ENCODE measurements at regions not wholly inside any gene's neighbourhood (a gene's known extent, or its start where the extent isn't known, plus 50 kb on each side); places are given as distances from the start of the nearest gene placed in this dataset.

GRCh38 chr1:157289424-157290105 is 151.4 kb upstream of the ETV3 start:
- DNase-seq (ENCODE audit: low spot score) = no peak

- DNase-seq (ENCODE audit: low spot score) = no peak
Measured at GRCh38 chr1:157288996-157289395, 150.8 kb upstream of the ETV3 start.

- no peak for DNase-seq (ENCODE audit: low spot score)
Measured at GRCh38 chr1:157288492-157288891, 150.3 kb upstream of the ETV3 start.

GRCh38 chr1:157288006-157288405 is 149.8 kb upstream of the ETV3 start:
- no peak for DNase-seq (ENCODE audit: low spot score)

GRCh38 chr1:157287462-157287861 is 149.3 kb upstream of the ETV3 start:
- no peak for DNase-seq (ENCODE audit: low spot score)

GRCh38 chr1:157286646-157287420 is 148.6 kb upstream of the ETV3 start:
- no peak for DNase-seq (ENCODE audit: low spot score)

GRCh38 chr1:157286096-157286495 is 147.9 kb upstream of the ETV3 start:
- no peak for DNase-seq (ENCODE audit: low spot score)

- DNase-seq (ENCODE audit: low spot score) = no peak
Measured at GRCh38 chr1:157284451-157284850, 146.3 kb upstream of the ETV3 start.

- DNase-seq (ENCODE audit: low spot score) = no peak
Measured at GRCh38 chr1:157279802-157280140, 141.6 kb upstream of the ETV3 start.

GRCh38 chr1:157279138-157279801 is 141.1 kb upstream of the ETV3 start:
- no peak for DNase-seq (ENCODE audit: low spot score)

- no peak for DNase-seq (ENCODE audit: low spot score)
Measured at GRCh38 chr1:157278383-157279137, 140.4 kb upstream of the ETV3 start.

- no peak for DNase-seq (ENCODE audit: low spot score)
Measured at GRCh38 chr1:157277913-157278312, 139.7 kb upstream of the ETV3 start.

GRCh38 chr1:157277281-157277680 is 139.1 kb upstream of the ETV3 start:
- DNase-seq (ENCODE audit: low spot score) = no peak

GRCh38 chr1:157274698-157275534 is 136.7 kb upstream of the ETV3 start:
- DNase-seq (ENCODE audit: low spot score) = no peak

- no peak for DNase-seq (ENCODE audit: low spot score)
Measured at GRCh38 chr1:157272729-157273524, 134.7 kb upstream of the ETV3 start.

GRCh38 chr1:157272264-157272663 is 134.1 kb upstream of the ETV3 start:
- no peak for DNase-seq (ENCODE audit: low spot score)

- no peak for DNase-seq (ENCODE audit: low spot score)
Measured at GRCh38 chr1:157270705-157271274, 132.6 kb upstream of the ETV3 start.

- DNase-seq (ENCODE audit: low spot score) = no peak
Measured at GRCh38 chr1:157269656-157270375, 131.6 kb upstream of the ETV3 start.

GRCh38 chr1:157262891-157263290 is 124.7 kb upstream of the ETV3 start:
- DNase-seq (ENCODE audit: low spot score) = no peak

GRCh38 chr1:157262422-157262821 is 124.2 kb upstream of the ETV3 start:
- no peak for DNase-seq (ENCODE audit: low spot score)

Data from CD4-positive, alpha-beta T cell treated with Interleukin-15 for 4 hours (primary cell).